HG03521 (cell line): ENCODE measurements at regions not wholly inside any gene's neighbourhood (a gene's known extent, or its start where the extent isn't known, plus 50 kb on each side); places are given as distances from the start of the nearest gene placed in this dataset.
A peak's percentile ranks its signal among the peaks of the same experiment; 100 is the strongest.

ENCODE experiments used
- ATAC-seq: cut with Tn5 transposase; IDR thresholded peaks from one replicate; pipeline ENCODE4 v1.9.1; 2021; ENCODE audit warnings: mild to moderate bottlenecking, moderate library complexity; ENCODE audit not compliant: unreplicated experiment

DNA sequence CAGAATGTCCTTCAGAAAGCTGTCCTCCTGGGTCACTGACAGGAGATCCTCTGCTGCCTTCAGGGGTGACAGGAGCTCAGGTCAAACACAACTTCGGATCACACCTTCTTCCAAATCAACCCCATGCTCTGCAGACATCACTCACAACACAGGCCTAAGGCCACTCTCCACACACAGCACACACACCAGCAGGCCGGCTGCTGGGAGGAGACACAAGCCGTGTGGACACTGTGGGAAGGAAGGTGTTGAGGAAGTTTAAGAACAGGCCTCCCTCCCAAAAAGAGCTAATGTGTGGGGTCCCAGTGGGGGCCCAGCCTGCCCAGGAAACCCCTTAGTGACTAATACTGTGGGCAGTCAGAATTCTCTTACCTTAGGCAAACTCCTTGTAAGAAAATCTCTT is 290.3 kb upstream of the ID2 start:
- no peak for ATAC-seq

DNA sequence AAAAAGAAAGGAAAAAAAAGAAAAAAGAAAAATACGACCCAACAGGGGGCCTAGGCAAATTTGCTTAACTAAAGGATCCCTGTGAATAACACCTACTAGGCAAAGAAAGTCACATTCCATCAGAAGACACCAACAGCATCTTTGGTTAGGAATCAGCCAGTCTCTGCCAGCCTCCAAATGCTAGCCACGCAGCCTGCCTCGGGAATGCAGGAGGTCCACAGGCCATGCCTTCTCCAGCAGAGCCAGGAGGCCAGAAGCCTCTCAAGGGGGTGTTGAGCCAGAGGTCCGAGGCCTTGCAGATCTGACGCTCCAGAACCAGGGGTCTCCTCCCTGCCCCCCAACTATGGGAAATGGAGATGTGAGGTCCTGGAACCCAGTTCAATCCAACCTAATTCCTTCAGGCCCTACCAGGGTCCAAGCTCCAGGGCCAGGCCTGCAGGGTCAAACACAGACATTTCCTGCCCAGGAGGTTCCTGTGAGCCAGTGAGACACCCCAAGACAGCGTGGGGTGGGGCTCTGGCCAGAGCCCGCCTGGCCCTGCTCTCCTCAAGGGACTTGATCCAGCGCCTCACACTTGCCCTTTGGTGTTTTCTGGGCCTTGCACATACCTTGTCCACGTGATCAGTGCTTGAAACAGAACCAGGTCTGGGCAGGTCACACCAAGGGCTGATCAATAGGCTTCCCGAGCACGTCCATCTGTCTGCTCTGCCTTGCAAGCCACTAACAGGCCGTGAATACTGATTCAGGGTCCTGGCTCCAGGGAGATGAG is 289.6 kb upstream of the ID2 start:
- ATAC-seq, result no peak

DNA sequence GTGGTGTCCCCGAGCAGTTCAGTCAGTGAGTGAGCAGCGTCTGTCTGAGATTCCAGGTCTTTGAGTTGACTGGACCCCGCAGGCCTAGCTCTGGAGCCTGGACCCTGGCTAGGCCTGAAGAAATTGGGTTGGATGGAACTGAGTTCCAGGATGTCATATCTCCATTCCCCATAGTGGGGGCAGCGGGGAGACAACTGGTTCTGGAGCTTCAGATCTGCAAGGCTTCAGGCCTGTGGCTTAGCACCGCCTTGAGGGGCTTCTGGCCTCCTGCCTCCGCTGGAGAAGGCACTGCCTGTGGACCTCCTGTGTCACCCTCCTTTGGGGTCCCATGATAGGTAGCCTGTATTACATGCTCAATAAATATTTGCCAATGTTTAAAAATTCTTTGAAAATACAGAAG is 288.4 kb upstream of the ID2 start:
- ATAC-seq, result no peak

DNA sequence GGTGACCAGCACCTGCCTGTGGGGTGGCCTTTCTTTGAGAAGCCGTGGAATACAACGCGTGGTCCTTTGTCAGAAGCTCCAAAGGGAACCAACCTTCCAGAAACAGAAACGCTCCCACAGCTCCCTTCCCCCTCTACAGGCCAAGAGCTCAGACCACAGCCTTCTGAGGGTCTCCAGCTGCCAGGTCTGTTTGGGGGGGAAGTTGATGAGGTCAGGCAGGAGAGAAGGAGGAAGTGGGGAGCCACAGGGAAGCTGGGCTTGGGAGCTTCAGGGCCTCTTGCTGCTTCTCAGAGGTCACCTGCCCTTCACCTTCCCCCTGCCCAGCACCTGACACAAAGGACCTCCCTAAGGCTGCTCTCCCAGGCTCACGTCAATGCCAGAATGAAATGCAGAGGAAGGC is 287.7 kb upstream of the ID2 start:
- no peak for ATAC-seq

DNA sequence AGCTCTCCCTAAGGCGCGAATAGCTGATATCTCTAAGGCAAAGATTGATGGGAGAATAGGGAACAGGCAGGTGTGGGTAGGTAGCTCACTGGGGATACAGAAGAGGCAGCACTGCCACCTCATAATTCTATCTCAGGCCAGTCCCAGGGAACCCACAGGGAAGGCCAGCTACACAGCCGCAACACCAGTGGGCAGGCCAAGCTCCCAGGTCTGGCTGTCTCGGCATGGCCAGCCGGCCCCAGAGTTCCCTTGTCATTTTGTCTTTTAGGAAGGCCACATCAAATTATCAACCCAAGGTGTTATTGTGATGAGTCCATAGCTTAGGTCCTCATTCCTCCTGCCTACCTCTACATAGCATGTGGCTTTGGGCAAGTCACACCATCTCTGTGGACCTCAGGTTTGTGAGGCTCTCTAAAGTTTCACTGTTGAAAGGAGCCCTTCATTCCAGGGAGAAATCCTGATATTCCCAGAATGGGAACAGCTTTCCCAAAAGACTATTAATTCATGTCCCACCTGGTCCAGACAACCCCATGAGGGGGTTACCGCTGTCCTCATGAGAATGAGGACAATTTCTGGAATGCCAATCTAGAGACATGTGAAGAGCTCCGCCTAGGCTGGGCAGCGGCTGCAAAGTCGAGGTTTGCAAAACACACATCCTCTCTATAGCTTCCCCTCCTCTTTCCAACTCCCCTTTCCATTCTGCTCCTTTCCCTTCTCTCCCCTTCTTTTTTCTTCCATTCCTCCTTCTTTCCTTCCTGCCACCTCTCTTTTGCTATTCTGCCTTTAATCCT is 287.1 kb upstream of the ID2 start:
- ATAC-seq, result no peak

DNA sequence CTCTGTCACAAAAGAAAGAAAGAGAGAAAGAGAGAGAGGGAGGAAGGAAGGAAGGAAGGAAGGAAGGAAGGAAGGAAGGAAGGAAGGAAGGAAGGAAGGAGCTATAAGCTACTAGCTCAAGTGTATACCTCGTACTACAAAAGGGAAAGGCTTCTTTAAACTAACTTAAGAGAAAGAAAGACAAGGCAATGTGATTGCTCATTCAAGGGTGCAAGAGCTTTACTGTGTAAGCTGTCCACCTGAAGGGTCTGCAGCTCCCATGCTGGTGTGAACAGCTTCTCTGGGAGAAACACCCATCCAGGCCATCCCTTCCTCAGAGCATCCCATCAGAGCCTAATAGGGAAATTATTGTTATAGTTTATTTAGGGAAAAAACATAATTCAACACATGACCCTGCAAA is 286.1 kb upstream of the ID2 start:
- ATAC-seq, result no peak

DNA sequence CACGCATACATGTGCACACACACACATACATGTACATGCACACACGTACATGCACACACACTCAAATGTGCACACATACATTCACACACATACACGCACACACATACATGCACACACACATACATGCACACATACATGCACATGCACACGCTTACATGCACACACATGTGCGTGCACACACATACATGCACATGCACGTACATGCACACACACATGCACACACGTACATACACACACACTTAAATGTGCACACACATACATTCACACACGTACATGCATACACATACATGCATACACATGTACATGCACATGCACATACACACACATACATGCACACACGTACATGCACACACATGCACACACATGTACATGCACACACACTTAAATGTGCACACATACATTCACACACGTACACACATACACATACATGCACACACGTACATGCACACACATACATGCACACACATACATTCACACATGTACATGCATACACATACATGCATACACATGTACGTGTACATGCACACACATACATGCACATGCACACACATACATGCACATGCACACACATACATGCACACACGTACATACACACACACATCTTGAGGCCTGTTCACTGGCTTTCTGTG is 283.7 kb upstream of the ID2 start:
- ATAC-seq, result no peak

DNA sequence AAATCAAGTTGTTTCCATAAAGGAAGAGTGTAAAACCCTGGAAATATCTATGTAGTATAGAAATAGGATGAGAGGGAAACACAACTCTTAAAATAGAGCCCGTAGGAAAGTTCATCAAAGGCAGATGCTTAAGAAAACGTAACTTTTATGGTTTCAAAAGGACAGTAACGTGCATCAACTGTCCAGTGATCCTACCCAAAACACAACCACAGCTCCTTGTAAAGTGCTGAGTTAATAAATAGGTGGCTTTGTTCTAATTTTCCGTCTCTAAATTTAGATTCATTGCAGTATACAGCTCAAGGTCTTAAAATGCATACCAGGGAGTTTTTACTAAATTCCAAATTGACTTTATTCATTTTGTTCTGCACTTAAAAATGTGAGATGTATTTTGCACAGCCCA is 282.1 kb upstream of the ID2 start:
- ATAC-seq, result no peak

DNA sequence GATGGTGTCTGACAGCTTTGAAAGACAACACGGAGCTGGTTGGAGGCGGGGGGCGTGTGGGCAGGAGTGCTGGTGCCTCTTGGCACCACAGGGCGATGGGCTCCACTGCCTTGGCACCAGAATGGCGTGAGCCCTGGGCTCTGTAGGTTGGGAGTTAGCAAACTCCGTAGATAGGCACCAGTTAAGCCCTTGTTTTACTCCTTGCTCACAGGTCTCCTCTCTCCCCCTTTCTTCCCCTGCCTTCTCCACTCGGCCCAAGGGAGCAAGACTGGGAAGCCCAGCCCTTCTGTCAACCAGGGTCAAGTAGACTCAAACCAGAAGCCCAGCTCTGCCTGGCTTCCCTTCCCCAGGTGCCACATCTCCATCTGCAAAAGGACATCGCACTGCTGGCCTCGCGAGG is 281.7 kb upstream of the ID2 start:
- ATAC-seq, result no peak

DNA sequence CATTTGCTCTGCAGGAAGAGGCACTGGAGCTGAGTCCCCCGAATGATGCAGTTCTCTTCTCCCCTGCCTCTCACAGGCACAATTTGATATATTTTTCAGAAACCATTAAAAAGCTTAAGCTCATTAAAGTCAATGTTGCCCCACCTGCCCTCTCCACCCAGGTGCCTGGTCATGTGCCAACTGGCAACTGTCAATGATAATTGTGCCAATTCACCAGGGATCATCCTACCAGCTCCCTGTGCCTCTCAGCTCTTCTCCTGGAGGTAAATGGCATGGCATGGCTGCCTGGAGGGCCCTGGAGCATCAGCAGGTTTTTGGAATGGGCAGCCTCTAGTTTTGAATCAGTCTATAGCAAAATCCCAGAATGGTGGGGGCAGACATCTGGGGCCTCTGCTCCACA is 279.6 kb upstream of the ID2 start:
- ATAC-seq, result no peak

DNA sequence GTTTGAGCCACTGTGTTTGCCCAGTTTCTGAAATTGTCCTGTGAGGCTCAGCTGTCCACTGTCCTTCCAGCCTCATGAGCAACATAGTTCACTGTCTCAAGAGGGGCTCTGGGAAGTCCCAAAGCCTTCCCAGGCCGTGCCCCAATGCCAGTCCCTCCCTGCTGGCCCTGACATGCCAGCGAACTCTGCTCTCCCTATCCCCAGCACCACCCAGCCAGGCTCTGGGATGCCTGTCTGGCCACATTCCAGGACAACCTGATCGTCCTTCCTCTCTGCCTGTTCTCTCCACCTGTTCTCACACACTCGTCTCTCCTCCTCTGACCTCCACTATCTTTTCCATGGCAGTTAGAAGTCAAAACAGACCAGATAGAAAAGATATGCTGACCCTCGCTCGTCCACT is 278.0 kb upstream of the ID2 start:
- ATAC-seq, result no peak

DNA sequence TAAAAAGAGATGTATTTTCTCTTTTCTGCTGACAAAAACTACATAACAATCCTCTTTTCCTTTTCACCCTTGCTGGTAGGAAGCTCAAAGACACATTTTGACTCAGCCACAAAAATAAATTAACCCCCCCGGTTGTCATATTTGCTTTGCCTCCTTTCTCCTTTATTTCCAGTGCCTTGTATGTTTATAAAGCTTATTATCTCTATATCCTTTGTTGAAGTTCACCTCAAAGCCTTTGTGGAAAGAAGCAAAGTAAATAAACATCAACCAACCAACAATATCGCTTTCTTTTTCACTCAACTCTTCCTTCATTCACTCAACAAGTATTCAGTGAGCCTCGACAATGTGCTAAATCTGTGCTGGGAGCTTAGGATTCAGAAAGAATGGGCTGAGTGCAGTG is 276.5 kb upstream of the ID2 start:
- ATAC-seq, result no peak

DNA sequence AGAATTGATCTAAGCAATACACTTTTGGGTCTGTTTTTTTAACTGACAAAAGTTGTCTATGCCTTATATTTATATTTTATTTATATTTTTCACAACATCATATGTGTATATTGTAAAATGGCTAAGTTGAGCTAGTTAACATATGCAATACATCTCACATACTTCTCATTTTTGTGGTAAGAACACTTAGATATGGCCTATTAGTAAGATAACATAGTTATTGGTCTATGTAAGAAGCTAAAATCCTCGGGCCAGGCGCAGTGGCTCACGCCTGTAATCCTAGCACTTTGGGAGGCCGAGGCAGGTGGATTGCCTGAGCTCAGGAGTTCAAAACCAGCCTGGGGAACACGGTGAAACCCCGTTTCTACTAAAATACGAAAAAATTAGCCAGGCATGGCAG is 275.6 kb upstream of the ID2 start:
- ATAC-seq, result no peak

DNA sequence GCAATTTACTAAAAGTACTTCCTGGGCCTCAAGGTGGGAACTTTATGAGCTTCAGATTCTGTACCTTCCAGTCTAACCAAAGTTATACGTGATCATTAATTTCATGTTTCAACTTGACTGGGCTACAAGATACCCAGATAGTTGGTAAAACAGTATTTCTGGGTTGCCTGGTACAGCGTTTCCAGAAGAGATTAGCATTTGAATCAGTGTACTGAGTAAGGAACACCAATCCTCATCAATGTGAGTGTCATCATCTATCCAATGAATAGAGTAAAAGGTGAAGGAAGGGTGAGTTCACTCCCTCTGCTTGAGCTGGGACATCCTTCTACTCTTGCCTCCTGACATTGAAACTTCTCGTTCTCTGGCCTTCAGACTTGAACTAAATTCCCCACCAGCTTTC is 274.5 kb upstream of the ID2 start:
- no peak for ATAC-seq

DNA sequence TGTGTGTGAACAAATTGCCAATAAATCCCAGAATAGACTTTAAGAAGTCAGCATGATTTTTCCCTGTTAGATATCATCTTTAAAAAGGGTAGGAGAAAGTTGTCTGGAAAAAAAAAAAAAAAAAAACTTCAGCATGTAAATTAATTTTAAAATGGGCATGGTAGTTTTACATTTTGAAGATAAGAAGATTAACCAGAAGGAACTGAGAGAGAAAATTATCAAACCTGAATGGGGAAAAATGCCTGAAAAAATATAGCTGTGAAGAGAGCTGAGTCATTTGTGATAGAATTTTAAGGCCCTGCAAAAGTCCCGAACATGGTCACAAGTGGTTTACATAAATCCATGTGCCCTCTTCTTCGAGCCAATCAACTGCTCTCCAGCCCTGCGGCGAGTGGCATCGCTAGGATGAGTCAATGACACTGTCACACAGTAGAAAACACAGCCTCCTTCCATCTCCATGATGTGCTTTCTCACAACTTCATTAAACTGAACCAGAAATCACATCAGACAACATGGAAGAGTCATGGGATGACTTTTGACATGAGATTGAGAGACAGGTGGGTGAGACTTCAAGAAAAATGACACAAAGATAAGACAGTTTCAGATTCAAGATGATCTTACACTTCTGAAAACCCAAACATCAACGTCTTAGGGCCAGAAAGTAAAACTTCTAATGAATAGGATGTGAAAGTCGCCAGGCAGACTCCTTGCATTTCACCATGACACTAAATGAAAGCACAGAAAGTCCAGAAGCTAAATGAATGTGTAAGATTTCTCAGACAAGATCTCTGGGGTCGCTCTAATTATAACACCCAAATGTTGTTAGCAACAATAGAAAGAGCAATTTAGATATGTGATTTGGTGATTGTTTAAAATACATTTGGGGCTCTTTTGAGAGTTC is 273.0 kb upstream of the ID2 start:
- ATAC-seq, result peak; percentile 93

DNA sequence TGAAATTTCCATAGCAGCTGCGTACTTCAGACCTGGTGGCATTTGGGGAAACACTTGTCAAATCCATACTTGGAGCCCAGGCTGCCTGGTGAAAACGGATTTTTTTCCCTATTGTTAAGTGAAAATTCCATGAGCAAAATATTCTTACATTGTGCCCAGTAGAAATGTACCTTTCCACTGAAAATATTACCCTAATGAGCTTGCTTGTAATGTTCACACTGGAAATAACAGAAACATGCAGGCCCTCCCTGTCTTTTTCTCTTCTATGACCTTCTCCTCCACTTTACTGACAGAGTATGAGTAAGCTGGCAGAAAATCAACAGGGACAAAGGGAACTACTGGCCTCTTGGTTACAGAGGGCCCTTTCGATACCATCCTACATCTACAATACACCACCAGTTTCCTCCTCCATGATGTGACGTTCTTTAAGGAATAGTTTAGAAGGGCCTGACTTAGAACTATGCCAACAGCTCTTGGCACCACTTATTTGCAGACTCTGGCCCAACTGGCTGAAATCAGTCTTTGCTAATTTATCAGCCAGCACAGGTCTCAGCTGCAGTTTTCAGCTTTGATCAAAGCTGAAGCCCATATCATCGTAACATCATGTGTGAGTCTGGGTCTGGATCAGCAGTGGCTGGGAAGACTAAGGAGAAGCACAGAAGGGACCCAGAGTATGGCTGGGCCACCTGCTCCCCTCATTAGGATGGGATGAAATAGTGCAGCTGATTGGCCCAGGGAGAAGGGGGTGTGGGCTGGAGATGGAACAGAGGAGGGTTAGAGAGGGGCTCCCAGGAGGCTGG is 272.2 kb upstream of the ID2 start:
- ATAC-seq, result no peak

DNA sequence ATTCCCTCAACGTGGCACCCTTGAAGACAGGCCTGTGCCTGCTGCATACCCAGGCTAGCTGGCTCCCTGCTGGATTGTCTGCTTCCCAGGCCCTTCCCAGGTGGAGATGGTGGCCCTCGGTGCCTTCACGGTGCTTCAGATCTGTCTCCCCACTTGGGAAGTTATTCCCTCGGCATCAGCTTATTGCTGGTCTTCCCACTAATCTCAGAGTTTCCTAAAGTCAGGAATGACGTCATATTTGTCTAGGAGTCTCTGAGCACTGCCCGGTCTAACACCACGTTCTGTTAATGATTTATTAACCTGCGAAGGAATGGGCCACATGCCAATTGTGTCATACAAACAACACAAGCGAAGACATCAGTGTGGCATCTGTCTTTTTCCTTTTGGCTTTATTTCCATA is 269.8 kb upstream of the ID2 start:
- no peak for ATAC-seq

DNA sequence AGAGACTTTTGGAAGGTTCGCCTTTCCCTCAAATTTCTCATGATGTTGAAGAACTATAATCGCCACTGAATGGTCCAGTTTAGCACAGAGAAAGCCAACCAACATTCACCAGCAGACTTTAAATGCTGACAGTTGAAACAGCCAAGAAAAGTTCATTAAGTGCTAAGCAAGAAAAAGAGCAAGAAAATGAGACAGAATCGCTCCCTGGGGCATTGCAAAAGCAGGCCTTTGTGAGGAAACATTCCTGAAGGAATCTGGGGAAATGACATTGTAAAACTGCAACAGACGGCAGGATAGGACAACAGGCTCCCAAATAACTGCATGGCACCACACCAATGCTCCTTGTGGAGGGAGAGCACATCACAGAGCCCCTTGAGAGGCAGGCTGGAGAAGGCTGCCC is 269.3 kb upstream of the ID2 start:
- no peak for ATAC-seq

DNA sequence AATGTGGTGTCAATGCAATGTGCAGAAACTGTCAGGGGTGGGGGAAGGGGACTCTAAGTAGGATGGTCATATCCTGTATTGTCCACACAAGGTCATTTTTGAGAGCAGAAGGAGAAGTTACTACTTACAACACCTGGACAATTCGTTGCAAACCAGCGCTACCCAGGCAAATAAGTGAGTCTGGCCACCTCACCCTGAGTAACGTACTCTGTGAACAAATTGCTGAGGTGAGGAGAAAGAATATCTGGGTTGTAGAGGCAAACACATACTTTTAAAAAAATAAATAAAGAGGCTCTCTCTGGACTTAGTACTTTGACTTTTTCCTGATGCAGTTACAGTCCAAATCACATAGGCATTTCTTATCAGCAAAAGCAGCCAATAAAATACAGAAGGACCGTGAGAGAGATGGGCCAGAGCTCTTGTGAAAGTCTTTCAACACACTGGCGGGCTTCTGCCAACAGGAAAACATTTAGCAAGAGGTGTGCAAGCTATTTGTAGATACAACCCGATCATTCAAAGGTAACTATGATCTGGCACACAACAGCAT is 268.2 kb upstream of the ID2 start:
- ATAC-seq, result no peak
